HG02981 (cell line): ENCODE measurements at regions not wholly inside any gene's neighbourhood (a gene's known extent, or its start where the extent isn't known, plus 50 kb on each side); places are given as distances from the start of the nearest gene placed in this dataset.

Experiments used
- ATAC-seq: cut with Tn5 transposase; IDR thresholded peaks from one replicate; pipeline ENCODE4 v1.9.1; 2021; ENCODE audit warnings: mild to moderate bottlenecking, moderate library complexity; ENCODE audit not compliant: unreplicated experiment

- no peak for ATAC-seq
Measured at GRCh38 chr9:18136354-18136994, 337.5 kb upstream of the ADAMTSL1 start.

GRCh38 chr9:18137815-18138214, 336.1 kb upstream of the ADAMTSL1 start:
- ATAC-seq = no peak

GRCh38 chr9:18138656-18139055, 335.3 kb upstream of the ADAMTSL1 start:
- no peak for ATAC-seq

- no peak for ATAC-seq
Measured at GRCh38 chr9:18141681-18142080, 332.3 kb upstream of the ADAMTSL1 start.

GRCh38 chr9:18143073-18143745, 330.7 kb upstream of the ADAMTSL1 start:
- no peak for ATAC-seq

GRCh38 chr9:18146329-18146728, 327.6 kb upstream of the ADAMTSL1 start:
- no peak for ATAC-seq

GRCh38 chr9:18149471-18150011, 324.4 kb upstream of the ADAMTSL1 start:
- no peak for ATAC-seq

- no peak for ATAC-seq
Measured at GRCh38 chr9:18154661-18155060, 319.3 kb upstream of the ADAMTSL1 start.

- no peak for ATAC-seq
Measured at GRCh38 chr9:18159254-18159653, 314.7 kb upstream of the ADAMTSL1 start.

GRCh38 chr9:18163146-18163545, 310.8 kb upstream of the ADAMTSL1 start:
- ATAC-seq = no peak

- ATAC-seq = no peak
Measured at GRCh38 chr9:18167733-18168132, 306.2 kb upstream of the ADAMTSL1 start.

GRCh38 chr9:18173923-18174322, 300.0 kb upstream of the ADAMTSL1 start:
- ATAC-seq = no peak

GRCh38 chr9:18182636-18183035, 291.3 kb upstream of the ADAMTSL1 start:
- ATAC-seq = no peak

- ATAC-seq = no peak
Measured at GRCh38 chr9:18183974-18184373, 290.0 kb upstream of the ADAMTSL1 start.

- ATAC-seq = no peak
Measured at GRCh38 chr9:18184401-18184800, 289.6 kb upstream of the ADAMTSL1 start.

GRCh38 chr9:18185196-18185595, 288.8 kb upstream of the ADAMTSL1 start:
- ATAC-seq = no peak

GRCh38 chr9:18188971-18189370, 285.0 kb upstream of the ADAMTSL1 start:
- ATAC-seq = no peak

- ATAC-seq = no peak
Measured at GRCh38 chr9:18189871-18190670, 283.9 kb upstream of the ADAMTSL1 start.

- no peak for ATAC-seq
Measured at GRCh38 chr9:18190671-18191374, 283.1 kb upstream of the ADAMTSL1 start.

GRCh38 chr9:18194316-18194715, 279.6 kb upstream of the ADAMTSL1 start:
- ATAC-seq = no peak

GRCh38 chr9:18195223-18195622, 278.7 kb upstream of the ADAMTSL1 start:
- ATAC-seq = no peak
